Amniotic stem cell (primary cell): ENCODE measurements at regions not wholly inside any gene's neighbourhood (a gene's known extent, or its start where the extent isn't known, plus 50 kb on each side); places are given as distances from the start of the nearest gene placed in this dataset.

Experiments used
- DNase-seq: peaks from one replicate; lab custom pipeline; 2025; lab: John Stamatoyannopoulos, UW

DNA sequence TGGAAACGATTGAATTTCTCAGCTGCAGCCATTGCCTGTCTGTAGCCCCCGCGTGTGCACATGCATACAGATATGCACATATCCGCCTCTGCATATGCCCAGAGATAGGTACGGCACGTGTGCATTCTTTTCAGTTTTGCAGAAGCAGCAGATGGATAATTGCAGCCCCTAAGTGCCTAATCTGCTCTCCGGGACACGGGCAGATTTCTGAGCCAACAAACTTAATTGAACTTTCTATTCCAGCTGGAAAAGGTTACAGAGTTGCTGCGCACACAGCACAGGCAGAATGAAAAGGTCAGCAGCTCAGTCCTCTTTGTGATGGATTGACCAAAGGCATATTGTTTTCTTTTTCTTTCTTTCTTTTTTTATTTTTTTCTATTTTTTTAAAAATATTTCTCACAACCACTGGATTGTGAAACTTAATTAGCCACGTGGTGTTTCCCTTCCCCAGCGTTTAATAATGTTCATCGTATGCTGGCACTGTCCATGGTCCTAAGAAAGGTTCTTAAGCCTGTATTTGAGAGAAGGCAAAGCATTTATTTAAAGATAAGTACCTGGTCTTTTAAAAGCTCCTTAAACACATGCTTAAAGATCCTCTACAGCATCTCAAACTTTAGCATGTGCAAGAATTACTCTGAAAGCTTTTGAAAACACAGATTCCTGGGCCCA is 270.2 kb upstream of the BRINP1 start:
- no peak for DNase-seq

DNA sequence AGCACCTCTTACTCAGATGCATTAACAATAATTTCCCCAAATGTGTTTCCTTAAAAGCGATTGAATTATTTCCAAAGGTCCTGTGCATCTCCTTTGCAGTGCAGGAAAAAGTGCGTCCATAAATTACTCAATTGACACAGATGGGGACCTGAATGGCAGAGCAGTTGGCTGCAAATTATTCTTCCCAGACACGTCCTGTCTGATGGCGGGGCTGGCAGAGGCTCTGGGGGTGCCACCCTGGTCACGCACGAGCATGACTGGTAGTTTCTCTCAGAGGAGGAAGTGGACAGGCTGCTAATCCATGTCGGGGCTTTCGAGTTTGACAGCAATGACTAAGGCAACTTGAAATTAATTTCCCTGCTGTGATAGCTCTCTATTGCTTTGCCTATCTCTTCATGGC is 264.8 kb upstream of the BRINP1 start:
- DNase-seq, result no peak

DNA sequence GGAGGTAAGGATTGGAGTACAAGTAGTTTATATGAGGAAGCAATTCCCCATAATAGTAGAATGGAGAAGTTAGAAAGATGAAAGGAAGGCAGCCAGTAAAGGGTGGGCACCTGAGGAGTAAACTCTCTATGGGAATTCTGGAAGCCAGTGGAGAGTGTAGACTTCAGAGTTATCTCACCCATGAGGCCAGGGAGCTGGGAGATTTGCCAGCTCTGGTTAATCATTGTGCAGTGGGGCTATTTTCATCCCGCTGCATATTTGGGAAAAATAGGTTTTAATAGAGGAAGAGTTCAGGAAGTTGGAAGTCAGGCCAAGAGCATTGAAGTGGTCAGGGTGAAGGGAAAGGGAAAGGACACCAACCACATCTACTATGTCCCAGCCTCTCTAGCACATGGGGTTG is 242.3 kb upstream of the BRINP1 start:
- DNase-seq, result no peak

DNA sequence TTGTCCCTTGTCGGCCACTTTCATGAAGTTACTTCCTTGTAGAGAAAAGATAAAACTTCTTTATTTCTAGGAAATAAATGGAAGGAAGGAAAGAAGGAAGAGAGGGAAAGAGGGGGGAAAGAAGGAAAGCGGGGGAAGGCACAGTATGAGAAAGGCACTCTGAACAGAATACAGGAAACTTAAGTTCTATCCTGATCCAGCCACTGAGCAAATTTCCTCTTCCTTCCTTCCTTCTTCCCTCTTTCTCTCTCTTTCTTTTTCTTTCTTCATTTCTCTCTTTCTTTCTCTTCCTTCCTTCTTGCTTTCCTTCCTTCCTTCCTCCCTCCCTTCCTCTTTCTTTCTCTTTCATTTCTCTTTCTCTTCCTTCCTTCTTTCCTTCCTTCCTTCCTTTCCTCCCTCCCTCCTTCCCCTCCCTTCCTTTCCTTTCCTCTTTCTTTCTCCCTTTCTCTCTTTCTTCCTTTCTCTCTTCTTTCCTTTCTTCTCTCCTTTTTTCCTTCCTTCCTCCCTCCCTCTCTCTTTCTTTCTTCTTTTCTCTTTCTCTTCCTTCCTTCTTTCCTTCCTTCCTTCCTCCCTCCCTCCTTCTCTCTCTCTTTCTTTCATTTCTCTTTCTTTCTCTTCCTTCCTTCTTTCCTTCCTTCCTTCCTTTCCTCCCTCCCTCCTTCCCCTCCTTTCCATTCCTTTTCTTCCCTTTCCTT is 240.2 kb upstream of the BRINP1 start:
- DNase-seq, result no peak

DNA sequence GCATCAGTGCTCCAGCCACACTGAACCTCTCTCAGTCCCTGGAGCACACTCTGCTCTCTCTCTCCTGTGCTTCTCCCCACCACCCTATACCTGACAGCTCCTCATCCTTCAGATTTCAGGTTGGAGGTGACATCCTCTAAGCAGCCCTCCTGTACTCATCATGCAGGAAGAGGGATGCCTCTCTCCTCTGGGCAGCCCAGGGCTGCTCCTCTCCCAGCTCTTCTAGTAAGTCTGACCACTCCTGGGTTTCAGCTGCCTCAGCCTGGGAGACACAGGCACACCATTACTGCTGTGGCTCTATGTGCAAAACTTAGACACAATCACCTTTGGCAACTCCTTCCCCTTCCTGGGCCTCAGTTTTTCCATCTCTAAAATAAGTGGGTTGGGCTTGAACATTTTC is 232.4 kb upstream of the BRINP1 start:
- no peak for DNase-seq

DNA sequence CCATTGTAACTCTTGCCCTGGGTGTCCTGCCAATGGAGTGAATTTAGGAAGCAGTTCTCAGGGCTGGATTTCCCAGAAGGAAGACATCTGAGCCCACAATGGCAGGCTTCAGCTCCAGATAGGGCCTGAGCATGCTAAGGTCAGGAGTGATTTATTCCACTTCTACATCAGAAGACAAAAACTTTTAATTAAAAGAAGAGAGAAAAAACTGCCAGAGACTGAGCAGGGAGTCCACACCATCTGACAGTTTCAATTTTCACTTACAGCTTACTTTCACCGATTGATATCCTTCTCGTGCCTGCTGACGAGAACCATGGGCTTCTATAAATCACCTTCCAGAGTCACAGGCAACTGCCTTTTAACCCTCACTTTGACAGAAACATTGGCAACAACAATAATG is 228.3 kb upstream of the BRINP1 start:
- DNase-seq, result no peak

DNA sequence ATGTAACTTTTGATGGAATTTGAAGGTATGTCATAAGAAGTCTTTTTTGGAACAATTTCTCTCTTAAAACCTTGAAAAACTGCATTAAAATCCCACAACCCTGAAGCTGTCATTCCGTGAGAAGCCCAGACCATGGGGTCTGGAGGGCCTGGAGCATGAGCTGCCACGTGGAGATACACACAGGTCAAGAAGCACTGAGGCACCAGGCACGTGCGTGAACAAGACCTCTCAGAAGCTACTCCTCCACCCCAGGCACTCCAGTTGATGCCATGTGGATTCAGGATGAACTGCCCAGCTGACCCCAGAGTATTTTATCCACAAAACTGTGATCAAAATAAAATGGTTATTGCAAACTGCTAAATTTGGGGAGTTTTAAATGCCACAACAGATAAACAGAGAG is 227.5 kb upstream of the BRINP1 start:
- no peak for DNase-seq

DNA sequence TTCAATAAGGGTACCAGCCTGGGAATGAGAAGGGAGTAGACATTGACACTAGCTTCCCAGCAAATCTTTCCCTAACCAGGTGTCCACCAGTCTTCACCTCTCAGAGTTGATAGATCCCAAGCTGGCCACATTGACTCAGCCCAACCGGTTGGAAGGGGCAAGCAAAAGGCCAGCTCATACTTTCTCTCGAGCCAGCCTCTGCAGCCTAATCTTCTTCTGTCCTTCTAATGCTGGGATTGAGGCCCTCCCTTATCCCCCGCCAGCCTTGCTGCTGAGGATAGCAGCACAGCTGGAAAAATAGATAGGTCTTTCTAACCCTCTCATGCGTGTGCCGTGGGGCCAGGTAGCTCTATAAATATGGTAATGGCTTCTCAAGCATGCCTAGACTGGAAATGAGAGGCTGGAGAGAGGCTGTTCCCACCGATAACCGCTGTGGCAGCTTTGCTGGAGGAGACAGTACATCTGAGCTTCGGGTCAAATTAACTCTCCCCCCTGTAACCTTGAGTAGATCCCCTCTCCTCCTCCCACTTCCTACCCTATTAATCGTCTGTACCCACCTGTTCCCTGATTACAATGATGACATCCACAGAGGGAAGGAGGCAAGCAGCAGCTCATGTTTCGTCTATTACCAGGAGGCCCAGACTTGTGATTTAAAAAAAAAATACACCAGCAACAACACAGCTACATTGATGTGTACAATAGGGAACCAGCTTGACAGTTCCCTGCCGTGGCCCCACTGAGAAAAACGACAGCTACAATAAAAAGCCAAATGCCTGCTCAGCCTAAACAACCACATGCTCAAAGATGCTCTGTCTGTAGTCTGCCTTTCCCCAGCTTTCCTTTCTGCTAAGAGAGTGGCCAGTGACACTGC is 219.9 kb upstream of the BRINP1 start:
- DNase-seq, result no peak

DNA sequence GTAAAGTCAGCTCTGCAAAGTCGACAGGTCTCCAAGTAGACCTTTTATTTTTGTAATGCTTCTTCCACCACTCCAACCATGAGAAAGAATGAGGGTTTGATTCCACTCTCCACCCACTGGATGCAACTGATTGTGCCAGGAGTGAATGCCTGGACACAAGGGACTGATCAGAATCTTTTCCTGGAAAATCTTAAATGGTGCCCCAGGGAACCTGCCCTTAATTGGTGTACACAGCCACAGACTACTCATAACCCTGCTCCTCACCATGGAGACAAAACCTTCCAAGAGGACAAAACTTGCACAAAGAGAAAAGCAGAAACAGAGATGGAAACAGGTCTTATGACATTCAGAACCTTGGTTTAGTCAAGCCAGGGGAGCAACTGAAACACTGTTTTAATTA is 208.6 kb upstream of the BRINP1 start:
- no peak for DNase-seq

DNA sequence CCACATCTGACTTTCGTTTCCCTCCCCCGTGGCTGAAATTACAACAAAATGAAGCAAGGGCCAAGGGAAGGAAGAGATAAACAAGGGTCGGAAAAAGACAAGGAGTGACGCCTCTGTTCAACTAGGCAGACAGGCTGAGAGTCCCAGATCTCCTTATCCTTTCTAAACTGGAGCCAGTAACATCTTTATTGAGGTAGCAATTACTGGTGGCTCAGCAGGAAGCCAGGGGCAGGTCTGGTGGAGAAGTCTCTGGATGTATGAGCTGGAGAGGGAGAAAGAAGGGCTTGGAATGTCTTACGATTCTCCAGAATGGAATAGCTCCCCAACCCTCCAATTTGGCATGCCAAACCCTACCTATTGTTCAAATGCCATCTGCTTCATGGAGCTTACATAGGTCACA is 190.8 kb upstream of the BRINP1 start:
- no peak for DNase-seq

DNA sequence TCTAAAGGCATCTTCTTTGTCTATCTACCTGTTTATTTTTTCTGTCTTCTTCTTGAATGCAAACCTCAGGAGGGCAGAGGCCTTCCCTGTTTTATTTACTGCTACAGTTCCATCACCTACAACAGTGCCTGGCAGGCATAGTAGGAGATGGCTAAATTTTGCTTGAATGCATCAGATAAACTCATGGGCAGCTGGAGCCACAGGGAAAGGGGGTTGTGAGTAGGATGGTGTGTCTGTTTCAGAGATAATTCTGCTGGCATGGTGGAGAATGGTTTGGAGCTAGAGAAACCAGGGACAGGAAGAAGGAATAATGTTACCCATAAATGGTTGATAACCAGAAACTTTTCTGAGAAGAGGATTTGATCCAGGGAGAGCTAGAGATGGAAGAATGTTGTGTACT is 189.8 kb upstream of the BRINP1 start:
- no peak for DNase-seq

DNA sequence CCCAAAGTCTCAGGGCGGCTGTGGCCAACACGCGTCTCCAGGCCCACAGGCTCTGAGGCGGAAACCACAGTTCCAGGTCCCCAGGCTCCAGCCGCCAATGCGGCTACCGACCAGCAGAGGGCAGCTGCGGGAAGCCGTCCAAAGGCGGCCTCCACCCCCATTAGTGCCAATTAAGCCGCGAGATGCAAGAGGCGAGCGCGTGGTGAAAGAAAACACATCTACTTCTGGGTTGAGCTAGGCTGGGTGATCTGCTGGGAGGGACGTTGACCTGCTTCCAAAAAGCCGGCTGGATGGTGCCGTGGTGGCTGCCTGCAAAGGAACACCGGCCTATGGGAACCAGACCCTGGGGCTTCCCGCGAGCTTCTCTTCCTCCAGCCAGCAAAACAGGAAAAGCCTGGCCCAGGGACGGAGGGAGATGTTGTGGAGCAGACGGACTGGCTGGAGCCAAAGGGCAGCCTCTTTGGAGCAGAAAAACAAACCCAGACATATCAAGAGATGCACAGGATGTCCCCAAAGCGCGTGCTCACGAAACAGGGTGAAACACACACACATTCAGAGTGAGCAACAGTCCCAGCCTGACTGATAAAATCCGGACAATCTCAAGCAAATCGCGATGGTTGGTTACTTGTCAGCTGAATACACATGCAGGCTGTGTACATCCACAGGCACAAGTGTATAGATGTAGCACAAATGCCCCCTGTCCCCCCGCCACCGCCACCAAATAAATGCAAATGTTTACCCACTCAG is 187.1 kb upstream of the BRINP1 start:
- peak; percentile 40 for DNase-seq

DNA sequence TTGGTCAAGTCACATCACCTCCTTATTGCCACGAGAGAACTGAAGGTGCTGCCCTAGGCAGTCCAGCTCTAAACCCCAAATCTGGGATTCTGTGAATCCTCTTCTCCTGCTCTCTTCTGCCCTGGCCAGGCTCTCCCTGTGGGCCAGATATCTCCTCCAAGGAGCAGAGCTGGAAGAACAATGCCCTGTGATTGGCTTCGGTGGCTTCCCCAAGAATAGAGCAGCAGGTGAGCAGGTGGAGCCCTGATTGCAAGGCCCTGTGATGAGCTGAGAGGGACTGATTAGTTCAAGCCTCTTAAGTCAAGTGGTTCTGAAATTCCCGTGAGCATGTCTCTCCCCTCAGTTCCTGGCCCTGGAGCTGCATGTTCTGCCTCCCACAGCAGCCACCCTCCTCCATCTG is 175.3 kb upstream of the BRINP1 start:
- DNase-seq, result no peak

DNA sequence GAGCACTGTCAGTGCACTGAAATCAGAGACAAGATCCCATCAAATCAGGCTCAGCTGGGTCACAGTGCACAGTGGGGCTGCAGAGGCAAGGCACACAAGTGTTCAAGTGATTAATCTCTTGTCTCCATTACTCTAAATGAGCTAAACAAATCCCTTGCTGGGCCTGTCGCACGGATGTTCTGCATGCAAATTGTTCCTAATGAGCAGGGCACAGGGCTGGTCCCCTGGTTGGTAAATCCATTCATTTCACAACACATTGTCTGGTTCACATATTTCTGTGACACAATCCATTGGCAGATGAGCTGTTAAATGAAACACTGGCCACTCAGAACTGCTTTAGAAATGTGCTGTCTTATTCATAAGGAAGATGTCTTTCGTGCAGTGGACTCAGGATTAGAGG is 167.9 kb upstream of the BRINP1 start:
- no peak for DNase-seq

DNA sequence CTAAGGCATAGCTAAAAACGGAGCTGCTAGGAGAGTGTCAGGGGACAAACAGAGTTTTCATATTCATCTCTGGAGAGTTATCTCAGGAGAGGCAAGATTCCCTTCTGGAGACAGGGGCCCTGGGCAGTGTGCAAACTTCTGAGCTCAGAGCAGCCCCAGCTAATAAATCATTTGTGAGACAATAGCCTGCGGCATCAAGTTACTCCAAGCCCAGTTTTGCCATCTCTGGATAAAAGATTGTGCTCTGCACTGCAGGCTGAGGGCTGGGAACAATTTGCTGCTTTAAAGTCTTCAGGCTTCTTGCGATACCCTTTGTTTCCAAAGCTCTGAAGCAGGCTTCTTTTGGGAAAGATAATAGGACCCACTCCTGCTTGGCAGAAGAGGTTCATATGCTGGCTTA is 164.3 kb upstream of the BRINP1 start:
- DNase-seq, result no peak

DNA sequence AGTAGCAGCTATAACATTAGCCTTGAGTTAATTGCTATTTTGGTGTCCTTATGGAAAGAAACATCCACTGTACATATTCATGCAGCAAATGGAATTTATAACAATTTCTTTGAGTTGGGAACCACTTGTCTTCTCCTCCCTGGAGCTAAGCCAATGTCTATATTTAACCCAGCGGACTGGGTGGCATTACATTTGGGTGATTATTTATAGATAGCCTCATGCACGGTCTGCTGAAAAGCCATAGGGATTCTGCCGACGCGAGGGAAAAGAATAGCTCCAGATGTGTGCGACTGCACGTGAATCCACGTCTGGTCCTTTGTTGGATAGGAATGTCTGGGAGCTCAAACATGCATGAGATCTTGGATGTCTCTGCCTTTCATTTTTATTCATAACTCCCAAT is 157.5 kb upstream of the BRINP1 start:
- DNase-seq, result no peak

DNA sequence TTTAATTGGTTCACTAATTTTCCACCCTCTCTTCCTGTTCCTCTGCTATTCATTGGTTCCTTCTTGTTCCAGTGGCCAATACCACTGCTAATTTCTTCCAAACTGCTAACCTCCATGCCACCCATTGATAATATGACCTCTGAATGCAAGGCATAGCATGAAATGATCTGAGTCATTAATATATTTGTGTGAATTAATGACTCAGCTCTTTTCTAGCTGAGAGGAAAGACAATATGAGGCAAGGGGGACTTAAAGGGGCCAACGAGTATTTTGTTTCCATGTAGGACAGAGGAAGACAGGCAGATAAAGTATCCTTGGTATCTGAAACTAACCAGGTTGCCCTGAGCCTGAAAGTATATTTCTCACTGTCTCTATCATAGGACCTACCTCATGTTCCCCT is 154.3 kb upstream of the BRINP1 start:
- DNase-seq, result no peak

DNA sequence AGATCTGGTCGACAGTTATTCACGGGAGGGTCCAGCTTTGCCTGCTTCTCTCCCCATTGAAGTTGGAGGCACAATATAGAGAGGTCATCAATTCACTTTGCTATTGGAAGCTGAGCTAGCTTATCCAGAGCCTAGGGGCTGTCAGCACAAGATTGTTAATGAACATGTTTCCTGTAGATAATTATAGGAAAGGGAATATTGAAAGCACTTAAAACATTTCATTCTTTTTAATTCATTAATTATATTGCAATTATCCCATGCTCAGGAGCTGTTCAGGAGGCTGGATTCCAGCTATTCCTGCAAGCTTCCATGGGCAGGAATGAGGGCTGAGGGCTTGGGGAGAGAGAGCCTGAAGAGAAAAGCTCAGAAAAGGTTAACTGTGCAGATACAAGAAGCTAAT is 153.1 kb upstream of the BRINP1 start:
- no peak for DNase-seq

DNA sequence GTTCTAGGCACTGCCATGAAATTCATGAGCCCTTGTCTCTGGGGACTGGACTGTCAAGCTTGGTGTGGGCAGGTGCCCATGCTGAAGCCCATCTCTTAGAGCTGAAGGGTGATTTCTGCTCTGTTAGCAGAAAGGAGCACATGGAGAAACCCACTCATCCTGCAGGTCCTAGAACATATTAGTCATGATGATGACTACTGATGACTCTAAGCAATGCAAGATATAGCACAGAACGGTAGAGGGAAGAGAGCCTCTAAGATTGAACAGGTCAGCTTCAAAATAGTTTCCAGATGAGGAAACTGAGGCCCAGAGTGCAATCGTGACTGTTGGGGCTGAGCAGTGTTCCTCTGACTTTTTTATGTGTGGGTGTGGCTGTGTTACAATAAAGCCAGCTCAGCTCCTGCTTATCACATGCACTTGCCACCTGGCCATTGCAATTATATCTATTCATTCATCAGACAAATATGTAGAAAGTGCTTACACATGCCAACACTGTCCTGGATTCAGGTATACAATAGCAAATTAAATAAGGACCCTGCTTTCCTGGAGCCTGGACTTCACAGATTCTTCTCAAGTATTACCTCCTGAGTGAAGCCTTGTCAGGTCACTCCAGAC is 140.2 kb upstream of the BRINP1 start:
- DNase-seq, result no peak

DNA sequence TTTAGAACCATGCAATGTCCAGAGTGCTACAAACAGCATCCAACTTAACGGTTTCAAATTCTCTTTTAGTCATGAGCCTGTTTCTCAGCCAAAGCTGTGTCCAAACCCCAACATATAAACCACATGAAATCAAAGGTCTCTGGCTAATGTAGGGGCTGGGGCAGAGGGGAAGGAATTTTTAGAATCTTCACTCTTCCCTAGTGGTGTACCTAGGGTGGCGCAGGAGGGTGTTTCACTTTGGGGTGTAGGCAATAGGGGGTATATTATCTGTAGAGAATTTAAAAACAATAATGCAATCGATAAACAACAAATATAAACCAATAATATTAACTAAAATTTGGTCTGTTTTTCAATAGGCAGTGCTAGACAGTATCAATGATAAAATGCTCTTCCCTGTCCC is 132.1 kb upstream of the BRINP1 start:
- DNase-seq, result no peak

DNA sequence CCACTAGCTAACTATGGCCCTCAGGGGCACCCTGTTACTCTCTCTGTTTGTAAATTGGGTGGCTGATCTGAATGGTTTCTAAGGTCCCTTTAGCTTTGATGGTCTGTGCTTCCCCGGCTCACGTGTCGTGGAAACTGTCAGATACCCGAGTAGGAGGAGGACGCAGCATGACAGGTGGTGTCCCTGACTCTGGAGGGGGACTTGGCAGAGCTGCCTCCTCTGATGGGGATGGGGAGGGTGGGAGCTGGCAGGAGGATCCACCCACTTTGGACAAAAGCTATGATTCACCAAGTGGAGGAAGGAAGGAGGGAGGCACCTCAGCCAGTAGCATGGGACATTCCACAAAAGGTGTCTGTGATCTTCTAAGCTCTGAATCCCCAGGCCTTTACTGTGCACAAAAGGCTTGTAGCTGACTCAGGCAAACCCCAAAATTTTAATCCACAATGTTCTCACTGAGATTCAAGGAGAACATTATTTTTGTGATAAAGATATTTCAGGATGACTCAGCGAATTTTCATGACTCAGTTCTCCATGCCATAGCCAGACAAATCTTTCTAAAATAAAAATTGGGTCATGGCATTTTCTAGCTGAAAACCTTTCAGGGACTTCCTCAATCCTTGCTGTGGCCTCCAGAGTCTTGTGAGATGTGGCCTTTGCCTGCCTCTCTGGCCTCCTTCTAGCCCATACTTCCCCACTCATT is 131.0 kb upstream of the BRINP1 start:
- DNase-seq, result no peak
